ENCODE measurements at regions not wholly inside any gene's neighbourhood (a gene's known extent, or its start where the extent isn't known, plus 50 kb on each side); places are given as distances from the start of the nearest gene placed in this dataset.
A peak's percentile ranks its signal among the peaks of the same experiment; 100 is the strongest.

DNA sequence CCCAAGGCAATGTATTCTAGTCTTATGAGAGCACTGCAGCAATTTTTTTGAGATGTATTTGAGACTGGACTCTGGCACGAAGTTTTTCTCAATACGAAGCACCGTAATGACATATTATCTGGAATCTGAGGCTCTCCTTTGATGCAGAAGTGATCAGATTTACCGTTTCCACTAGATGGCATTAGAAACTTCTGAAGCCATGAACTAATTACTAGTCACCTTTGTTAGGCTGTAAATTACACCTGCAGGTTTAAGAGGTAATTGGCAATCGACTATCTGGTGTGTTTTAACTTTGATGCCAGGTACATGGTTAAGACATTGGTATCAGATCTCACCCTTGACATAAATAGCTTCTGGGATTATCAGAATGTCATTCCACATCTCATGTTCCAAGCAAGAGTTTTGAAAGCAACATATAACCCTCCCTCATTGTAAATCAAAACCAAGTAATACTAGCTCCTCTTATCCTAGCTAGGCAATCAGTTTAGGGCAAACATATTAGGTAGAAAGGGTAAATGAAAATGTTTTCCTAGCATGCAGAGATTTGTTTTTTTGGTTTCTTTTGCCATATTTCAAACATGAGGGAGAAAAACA, 254.6 kb upstream of the SPRED2 start:
- TF ChIP-seq, protein P1, sequence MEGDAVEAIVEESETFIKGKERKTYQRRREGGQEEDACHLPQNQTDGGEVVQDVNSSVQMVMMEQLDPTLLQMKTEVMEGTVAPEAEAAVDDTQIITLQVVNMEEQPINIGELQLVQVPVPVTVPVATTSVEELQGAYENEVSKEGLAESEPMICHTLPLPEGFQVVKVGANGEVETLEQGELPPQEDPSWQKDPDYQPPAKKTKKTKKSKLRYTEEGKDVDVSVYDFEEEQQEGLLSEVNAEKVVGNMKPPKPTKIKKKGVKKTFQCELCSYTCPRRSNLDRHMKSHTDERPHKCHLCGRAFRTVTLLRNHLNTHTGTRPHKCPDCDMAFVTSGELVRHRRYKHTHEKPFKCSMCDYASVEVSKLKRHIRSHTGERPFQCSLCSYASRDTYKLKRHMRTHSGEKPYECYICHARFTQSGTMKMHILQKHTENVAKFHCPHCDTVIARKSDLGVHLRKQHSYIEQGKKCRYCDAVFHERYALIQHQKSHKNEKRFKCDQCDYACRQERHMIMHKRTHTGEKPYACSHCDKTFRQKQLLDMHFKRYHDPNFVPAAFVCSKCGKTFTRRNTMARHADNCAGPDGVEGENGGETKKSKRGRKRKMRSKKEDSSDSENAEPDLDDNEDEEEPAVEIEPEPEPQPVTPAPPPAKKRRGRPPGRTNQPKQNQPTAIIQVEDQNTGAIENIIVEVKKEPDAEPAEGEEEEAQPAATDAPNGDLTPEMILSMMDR (IDR thresholded peaks at IDR 0.05; ENCODE audit: low read depth, low read length): peak; percentile 7; the same call in 1 of the 2 replicates
- H3K36me3 ChIP-seq: no peaks in the 10 kb centered on the region
- H3K9me3 ChIP-seq (ENCODE audit: severe bottlenecking): no peaks in the 10 kb centered on the region
- H3K27me3 ChIP-seq (ENCODE audit: insufficient read depth, low read depth, severe bottlenecking): peaks cover 41% of the 10 kb centered on the region
- H3K27ac ChIP-seq: no peak overlapping the region
- no peak overlapping the region for H3K4me3 ChIP-seq (ENCODE audit: low read depth, low read length)
- DNase-seq: no peak

DNA sequence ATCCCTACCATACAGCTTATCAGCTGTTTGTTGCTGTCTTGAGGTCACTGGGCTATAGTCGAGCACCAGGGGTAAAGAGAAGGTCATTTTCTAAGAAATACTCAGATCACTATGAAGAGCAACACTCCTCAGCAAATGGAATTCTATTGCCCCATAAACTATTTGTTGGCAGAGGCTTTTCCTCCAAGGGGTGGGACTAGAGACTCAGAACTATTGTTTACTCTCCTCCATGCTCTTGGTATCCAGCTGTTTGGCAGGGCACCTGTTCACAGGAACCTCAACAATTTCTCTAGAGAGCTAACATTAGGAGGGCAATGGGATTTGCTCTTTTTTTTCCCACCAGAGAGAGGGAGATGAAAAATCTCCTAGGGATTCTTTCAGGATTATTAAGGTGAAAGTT, 249.1 kb upstream of the SPRED2 start:
- no peak for DNase-seq
- H3K36me3 ChIP-seq: no peaks in the 10 kb centered on the region

GRCh38 chr2:65678779-65679391, 246.5 kb upstream of the SPRED2 start:
- TF ChIP-seq, protein P1 (IDR thresholded peaks at IDR 0.05; ENCODE audit: low read depth, low read length): no peak
- Histone ChIP-seq H3K36me3 (no peaks in the 10 kb centered on the region), H3K4me3 (ENCODE audit: low read depth, low read length) (no peak overlapping the region), H3K27ac (no peak overlapping the region), H3K27me3 (ENCODE audit: insufficient read depth, low read depth, severe bottlenecking) (peaks cover 52% of the 10 kb centered on the region), H3K9me3 (ENCODE audit: severe bottlenecking) (peaks cover 11% of the 10 kb centered on the region)
- no peak for DNase-seq

More for the DNA sequence above, 249.1 kb upstream of the SPRED2 start:
- H3K27me3 ChIP-seq (ENCODE audit: insufficient read depth, low read depth, severe bottlenecking): peaks cover 40% of the 10 kb centered on the region
- H3K9me3 ChIP-seq (ENCODE audit: severe bottlenecking): no peaks in the 10 kb centered on the region
- TF ChIP-seq, protein P1 (IDR thresholded peaks at IDR 0.05; ENCODE audit: low read depth, low read length): no peak
- H3K27ac ChIP-seq: no peak overlapping the region
- H3K4me3 ChIP-seq (ENCODE audit: low read depth, low read length): no peak overlapping the region

DNA sequence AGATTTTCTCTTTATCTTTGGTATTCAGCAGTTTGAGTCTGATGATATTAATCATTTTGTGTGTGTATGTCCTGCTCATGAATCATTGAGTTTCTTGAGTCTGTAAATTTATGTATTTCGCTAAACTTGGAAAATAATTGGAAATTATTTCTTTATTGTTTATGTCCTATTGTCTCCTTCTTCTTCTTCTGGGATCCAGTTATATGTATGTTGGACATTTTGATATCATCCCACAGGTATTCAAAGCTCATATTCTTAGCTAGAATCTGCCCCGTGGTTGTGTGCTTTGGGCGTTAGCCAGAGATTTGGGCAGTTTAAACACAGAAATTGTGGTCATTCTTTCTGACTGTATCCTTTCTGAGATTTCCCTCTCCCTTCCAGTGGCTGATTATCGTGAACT, 243.0 kb upstream of the SPRED2 start:
- no peak for DNase-seq
- no peak overlapping the region for H3K27ac ChIP-seq
- no peaks in the 10 kb centered on the region for H3K36me3 ChIP-seq
- peaks cover 11% of the 10 kb centered on the region for H3K9me3 ChIP-seq (ENCODE audit: severe bottlenecking)
- H3K27me3 ChIP-seq (ENCODE audit: insufficient read depth, low read depth, severe bottlenecking): peaks cover 43% of the 10 kb centered on the region
- TF ChIP-seq, protein P1 (IDR thresholded peaks at IDR 0.05; ENCODE audit: low read depth, low read length): no peak
- no peak overlapping the region for H3K4me3 ChIP-seq (ENCODE audit: low read depth, low read length)

- Histone ChIP-seq H3K27me3 (ENCODE audit: insufficient read depth, low read depth, severe bottlenecking) (peaks cover 29% of the 10 kb centered on the region), H3K27ac (no peak overlapping the region), H3K9me3 (ENCODE audit: severe bottlenecking) (peaks cover 31% of the 10 kb centered on the region), H3K36me3 (no peaks in the 10 kb centered on the region), H3K4me3 (ENCODE audit: low read depth, low read length) (no peak overlapping the region)
- peak; percentile 26 for DNase-seq
- TF ChIP-seq, protein P1 (IDR thresholded peaks at IDR 0.05; ENCODE audit: low read depth, low read length): 0 out of 2 replicates have a peak, but pooled peaks have one; percentile 11
Measured at GRCh38 chr2:65671670-65672242, 239.4 kb upstream of the SPRED2 start.

All from WERI-Rb-1 (cell line).